Activated T-cell treated with anti-CD3 and anti-CD28 coated beads, Interleukin-2, amount 50 U/mL, for 1 hour (primary cell): ENCODE measurements at regions not wholly inside any gene's neighbourhood (a gene's known extent, or its start where the extent isn't known, plus 50 kb on each side); places are given as distances from the start of the nearest gene placed in this dataset.

Experiments
- DNase-seq: peaks from one replicate; pipeline ENCODE4 v3.0.0-alpha.2; 2020

DNA sequence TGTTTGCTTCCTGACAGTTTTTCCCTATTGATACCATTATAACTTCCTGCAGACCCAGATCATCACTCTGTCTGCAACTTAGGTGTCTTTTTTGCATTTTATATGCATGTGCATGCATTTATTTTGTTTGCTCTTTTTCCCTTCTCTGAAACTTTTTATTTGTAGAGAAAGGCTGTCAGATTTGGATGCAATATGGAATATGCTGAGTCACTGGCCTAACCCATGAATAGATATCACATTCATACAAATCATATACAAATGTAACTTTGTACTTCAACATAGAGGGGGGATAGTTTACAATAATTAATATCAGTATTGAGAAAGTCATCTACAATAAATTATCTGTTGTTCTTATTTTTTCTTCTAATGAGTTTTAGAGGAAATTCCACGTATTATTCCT is 1465.0 kb downstream of the EFNB2 start:
- DNase-seq = no peak

DNA sequence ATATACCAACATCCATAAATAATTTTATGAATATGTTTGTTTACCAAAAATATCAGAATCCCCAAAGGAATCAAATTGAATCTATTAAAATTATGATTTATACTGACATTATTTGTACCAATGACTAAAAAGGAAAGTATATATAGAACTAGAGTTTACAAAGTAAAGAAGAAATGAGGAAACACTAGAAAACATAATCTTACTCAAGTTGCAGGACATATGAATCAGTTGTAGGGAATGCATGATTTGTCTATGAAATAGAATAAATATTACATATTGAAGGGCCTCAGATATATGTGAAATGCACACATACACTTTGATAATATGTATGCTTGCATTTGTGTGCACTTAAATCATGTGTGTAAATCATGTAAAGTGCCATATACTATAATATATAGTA is 1466.4 kb downstream of the EFNB2 start:
- no peak for DNase-seq

DNA sequence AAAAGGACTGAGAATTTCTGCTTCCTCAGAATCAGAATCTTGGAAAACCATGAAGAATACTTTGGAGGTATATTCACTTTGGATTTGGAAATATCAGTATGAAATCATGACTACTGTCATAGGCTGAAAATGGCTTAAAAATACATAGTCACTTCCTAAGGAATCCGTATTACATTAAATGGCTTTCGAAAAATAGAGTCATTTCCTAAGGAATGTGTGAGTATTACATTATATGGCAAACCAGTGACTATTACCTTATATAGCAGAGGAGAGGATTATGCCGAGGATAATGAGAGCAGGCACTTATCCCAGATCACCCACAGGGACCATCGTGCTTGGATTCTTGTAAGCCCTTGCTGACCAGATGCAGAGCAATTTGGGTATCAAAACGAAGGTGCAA is 1471.8 kb downstream of the EFNB2 start:
- DNase-seq = no peak

DNA sequence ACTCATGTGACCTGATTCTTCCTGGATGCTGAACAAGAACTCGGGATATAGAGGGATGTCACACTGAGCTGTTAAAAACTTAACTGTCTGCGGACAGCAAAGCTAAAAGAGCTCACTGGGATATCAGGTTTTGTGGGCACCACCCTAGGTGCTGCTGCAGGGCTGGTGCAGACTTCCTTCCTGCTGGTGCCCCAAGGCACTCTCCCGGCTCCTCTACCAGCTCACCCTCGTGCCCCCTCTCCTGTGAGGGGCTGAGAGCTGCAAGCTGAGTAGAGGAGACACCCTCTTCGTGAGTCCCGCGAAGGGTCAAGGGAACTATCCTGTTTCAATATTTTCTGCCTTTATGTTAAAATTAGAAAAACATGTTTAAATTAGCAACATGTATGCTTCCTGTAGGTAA is 1475.7 kb downstream of the EFNB2 start:
- no peak for DNase-seq

DNA sequence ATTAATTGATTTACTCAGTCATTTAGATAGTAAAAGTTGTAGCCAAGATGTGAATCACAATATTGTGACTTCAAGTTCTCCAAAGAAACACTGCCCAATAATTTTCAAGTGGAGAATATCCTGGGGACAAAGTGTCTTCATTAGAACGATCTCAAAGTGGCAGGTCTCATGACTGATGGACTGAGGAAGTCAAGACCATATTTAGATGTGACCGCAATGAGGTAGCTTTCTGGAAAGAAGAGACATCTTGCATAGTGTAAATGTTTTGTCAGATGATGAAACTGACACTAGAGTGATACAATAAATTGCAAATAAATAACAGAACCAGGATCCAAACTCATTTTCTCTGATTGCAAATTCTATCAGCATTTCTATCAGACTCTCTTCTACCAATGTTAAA is 1476.9 kb downstream of the EFNB2 start:
- DNase-seq = no peak

DNA sequence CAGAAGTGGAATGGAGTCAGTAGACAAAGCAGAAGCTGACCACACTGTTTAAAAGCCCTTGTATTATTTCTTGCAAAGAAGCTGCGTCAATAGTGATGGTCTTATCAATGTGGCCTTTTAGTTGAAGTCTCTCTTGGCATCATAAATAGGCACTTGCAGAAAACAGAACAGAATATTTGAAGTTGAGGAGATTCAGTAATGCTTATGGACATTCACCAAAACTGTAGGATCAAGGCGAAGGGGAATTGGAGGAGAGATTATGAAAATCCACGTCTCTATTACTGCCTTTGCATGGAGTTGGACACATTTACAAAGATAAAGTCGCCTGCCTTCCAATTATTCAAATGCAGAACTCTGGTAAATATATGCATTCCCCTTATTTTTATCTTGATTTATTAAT is 1482.8 kb downstream of the EFNB2 start:
- no peak for DNase-seq

DNA sequence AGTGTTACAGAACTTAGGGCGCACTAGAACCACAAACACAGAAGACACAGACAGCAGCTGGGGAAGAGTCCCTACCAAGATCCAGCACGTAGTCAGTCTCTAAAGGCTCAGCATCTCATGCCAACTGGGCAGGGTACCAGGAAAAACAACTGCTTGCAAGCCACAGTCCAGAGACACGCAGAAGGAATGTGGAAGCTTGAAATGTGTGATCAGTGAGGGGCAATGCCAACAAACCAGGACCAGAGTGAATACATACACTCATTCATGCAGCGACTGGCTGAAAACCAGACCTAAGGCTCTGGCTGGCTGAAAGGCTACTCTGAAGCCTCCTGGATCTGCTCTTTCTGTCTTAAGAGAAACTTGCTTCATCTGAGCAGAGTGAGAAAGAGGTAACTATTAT is 1484.8 kb downstream of the EFNB2 start:
- DNase-seq = no peak

DNA sequence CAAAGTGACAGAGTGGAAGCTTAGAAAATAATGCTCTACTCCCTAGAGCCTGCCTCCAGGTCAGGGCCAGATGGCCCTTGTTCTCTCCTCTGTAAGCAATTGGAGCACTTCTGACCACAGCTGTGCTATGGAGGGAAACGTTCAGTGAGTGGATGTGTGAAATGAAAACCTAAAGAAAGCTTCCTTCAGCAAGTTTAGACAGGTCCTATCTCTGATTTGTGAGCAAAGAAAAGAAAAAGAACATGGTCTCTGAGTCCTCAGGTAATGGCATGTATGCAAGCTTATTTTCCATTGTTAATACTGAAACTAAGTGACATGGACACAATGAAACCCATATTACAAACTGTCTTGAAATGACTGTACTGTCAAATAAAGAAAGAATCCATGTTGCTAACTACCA is 1486.8 kb downstream of the EFNB2 start:
- no peak for DNase-seq

DNA sequence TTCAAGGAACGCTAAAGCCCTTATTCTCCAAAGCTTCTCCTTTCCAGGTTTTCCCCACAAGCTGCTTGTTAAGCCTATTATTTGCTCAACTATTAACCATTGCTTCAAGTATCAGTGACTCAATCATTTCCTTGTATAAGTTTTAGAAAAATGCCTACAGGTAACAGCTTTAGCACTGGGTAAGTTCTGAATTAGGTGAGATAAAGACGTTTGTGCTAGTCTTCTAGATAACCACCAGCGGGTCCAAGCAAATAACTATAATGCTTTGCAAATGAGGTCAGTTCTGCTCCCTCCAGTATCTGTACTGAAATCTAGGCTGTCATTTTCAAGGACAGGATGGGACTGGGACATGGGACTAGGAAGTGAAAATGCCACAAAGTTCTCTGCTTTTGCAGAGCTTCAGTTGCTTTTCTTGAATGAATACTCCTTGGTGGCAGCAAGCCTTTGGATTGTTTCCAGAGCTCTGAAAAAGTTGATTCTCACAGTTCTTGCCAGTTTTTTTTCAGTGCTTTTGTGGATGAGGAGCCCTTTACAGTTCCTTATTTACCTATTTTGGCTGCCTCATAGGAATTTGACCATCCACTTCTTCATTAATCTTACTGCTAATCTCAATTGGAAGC is 1487.7 kb downstream of the EFNB2 start:
- DNase-seq = no peak

DNA sequence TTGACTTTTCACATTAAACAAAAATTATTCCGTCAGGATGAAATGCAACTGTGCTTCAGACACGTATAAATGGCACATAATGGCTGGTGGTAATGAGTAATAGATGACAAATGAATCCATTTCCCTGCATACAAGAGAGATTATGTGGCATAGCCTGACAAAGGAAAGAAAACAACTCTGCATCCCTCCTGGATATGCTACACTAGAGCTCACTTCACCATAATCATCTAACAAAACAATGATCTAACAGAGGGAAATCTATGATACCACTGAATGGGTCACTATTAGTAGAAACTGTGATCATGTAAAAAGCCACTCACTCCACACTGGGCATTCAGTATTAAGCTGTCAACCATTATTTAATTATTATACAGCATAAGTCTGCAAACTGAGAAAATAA is 1498.4 kb downstream of the EFNB2 start:
- no peak for DNase-seq

DNA sequence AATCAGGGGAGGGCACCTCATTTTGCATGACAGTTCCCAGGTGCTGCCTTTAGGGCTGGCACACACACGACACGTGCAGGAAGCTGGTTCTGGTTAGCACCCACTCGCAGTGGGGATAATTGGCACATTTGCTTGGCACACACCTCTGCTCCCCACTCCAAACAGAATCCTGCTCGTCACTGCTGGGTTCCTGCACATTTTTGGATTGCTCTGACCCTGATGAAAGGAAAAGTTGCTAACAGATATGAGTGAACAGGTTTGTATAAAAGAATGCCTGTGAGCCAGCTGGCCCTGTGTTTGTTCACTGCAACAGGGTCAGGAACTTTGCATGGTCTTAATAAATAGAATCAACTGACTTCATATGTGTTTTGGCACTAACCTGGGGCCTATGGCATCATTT is 1500.4 kb downstream of the EFNB2 start:
- DNase-seq = no peak

DNA sequence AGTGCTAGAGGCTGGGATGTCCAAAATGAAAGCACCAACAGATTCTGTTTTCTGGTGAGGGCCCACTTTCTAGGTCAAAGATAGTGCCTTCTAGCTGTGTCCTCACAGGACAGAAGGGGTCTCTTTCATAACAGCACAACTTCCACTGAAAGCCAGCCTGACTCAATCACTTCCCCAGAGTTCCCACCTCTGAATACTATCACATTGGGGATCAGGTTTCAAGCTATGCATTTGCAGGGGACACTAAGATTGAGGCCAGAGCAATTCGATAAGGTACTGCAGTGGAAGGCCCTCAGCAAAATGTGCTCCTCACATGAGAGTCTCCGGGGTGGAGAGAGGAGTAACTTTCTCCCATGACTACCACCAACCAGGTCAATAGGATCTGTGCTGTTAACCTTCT is 1501.5 kb downstream of the EFNB2 start:
- DNase-seq = no peak

DNA sequence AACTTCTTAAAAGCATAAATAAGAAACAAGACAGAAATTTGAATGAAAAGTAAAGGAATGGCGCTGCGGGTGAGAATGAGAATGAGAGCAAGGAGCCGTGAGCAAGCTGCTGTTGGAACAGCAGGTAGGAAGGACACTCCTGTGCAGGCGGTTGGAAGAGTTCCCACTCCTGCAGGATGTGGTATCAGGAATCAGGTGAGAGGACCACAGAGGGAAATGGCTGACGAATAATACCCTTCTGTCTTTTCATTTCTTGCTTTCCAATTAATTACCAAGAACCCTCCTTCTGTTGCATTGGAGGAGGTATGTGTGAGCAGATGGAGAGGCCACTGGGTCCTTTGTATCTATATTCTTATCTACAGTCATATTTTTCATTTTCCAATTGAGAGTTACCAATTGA is 1504.2 kb downstream of the EFNB2 start:
- DNase-seq = no peak

DNA sequence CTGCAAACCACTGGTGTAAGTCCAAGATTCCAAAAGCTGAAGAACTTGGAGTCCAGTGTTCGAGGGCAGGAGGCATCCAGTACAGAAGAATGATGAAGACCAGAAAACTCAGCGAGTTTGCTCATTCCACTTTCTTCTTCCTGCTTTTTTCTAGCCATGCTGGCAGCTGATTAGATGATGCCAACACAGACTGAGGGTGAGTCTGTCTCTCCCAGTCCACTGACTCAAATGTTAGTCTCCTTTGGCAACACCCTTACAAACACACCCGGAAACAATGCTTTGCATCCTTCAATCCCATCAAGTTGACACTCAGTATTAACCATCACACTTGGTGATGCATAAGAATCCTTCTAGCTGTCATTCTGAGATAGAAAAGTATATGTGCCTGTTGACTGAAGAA is 1504.6 kb downstream of the EFNB2 start:
- no peak for DNase-seq

DNA sequence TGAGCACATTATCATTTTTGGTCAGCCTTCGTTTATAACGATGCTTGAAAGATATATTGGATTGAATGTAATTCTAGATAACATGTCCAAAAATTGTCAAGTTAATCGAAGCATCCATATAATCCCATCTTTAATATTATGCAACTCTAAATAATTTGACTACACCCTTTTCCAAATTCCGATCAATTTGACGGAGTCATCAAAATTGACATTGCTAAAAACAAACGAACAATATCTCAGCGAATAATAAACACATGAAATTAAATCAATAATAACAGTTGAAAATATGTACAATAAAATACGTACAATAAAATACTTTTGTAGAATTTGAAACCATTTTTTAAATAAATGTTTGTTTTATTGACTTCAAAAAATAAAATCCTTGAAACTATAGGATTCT is 1516.4 kb downstream of the EFNB2 start:
- no peak for DNase-seq

DNA sequence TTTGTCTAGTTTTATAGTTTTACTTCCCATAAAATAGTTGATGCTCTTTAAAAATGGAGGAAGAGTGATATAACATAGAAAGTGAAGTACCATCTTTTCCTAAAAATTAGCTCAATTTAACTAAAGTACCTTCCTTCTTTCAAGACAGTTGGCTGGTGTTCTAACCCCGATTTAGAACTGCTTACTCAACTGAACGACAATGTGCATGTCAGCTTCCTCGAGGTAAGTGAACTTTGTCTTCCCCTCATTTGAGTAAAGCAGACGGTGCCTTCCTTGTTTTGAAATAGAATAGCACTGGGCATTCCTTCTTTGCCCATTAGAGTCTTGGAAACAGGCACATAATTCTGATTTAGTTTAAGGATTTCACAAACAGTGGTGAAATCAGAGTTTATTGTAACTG is 1519.2 kb downstream of the EFNB2 start:
- no peak for DNase-seq

DNA sequence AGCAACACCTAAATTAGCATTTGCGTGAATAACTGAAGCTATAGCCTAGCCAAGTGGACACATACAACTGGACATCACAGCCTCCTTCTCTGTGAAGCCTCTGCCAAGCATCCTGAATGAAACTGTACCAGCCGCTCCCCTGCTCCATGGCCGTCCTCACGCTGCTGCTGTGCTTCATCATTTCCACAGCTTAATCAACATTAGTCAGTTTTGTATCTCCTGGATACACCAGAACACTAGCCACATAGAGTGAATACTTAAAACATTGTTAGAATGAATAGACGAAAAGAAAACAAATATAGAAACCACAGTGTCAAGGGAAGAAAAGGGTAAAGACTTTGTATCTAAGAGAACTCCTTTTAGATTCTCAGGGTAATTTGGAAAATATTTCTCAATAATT is 1526.9 kb downstream of the EFNB2 start:
- no peak for DNase-seq

DNA sequence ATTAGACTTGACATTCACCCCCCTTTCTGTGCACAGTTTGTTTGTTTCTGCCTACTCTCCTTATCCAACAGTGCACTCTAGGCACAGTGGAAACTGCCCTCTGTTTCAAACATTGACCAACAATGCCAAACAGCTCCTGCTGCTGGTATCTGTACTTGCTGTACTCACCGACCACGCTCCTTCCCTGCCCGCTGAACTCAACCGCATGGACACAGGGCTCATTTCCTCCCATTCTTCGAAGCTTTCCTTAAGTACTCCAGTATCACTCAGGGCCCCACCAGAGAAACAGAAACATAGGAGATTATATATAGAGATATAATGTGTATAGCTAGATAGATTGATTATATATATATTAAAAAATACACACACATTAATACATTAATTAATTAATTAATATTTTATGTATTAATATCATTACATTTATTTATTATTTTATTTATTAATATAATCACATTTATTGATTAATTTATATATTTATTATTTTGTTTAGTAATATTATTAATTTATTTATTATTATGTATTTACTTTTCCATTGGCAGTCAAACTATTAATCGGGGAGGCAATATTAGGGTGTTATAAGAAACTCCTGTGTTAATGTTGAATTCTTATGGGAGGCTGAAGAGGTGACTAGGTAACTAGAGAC is 1528.2 kb downstream of the EFNB2 start:
- no peak for DNase-seq

DNA sequence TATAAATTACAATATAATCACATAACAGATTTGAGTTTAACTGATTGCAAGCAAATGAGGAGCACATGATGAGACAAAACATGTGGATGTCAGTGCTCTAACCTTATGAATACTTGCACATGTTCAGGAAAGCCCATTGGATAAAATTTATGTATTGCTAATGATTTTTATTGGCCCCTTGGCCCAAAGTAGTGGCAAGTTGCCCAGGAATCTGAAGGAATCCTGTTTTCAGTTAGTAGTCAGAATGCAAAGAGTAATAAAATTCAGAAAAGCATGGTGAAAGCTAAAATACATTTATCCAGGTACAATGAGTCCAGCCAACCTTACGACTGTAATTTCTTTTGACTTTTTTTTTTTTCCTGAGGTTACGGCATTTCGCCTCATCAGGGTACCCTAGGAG is 1539.4 kb downstream of the EFNB2 start:
- DNase-seq = no peak

DNA sequence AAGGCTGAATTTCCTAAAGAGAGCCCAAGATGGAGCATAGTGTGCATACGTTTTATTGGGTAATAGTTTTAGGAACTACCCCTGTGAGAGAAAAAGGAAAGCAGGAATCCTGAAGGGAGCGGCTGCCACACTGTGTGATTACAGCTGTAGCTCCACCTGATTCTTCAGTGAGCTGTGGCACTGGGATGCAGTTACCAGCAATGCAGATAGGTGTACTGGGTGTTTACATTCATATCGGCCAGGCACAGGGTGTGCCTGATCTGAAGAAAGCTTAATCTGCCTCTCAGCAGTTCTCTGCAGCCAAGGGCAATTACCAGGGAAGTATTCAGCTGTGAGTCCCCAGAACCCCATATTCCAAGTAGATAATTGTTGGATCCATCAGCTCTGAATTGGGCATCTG is 1541.8 kb downstream of the EFNB2 start:
- no peak for DNase-seq

DNA sequence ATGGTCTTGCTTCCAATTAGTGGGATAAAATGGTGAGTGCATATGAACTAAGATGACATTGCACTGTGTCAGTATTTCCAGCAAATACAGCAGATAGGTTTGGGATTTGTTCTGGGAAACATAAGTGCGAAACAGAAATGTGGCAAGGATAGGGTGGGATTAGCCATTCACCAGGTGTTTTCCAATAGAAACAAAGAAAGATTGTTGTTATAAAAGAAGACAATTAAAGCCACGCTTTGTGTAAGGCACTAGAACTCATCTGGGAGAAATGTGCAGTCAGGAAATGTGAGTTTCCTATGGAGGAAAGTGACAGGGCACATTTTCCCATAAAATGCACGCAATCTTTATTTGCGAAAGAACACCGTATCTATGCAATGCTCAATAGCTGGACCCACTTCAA is 1547.8 kb downstream of the EFNB2 start:
- DNase-seq = no peak

DNA sequence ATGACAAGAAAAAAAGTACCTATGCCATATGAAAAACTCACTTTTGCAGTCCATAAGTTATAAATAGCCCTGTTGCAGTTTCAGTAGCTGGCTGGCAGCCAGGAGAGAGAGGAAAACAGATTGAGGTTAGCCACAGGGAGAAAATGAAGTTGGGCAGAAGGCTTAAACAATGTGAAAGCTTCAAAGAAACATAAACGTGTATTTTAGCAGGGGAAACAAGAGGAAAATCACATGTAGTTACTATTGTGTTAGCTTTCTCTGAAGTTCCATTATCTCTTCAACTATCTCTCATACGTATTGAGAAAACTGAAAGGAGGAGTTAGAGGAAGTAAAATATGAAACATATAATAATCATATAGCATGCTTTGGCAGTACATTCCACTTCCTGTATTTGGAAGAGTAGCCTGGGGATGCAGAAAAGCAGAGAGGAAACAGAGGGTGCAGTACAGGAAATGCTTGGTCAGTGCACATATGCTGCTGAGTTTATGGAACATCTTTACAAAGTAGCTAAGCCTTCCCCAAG is 1551.1 kb downstream of the EFNB2 start:
- peak; percentile 23 for DNase-seq

DNA sequence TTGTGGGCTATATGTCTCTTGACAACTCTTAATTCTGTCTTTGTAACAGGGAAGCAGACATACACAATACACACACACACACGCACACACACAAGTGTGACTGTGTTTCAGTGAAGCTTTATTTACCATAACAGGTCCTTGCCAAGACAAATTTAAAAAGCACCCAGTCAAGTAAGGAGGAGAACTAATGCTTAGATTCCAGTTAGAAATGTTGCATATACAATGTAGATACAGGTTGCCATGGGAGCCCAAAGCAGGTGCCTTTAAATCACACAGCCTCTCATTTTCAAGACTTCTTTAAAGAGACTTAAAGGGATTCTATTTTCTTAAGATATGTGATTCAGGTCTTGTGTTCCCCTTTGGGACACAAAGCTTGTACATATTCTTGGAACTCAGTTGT is 1551.9 kb downstream of the EFNB2 start:
- DNase-seq = no peak

DNA sequence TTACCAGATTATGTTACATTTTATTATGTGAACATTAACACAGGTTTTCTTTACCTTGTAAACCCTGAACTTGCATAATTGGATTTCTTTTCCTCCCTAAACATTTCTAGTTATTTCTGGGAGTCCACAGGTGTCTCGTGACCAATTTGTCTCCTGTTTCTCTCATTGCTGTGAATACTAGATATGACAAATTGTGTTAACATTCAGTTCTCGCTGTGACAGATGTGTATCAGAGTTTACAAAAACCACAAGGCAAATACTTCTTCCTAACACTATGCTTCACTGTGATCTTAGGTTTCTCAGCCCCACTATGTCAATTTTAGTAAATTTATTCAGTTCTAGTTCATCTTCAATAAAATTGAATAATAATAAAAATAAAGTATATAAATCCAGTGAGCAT is 1554.9 kb downstream of the EFNB2 start:
- DNase-seq = no peak
